WTC11 (cell line): ENCODE measurements at regions not wholly inside any gene's neighbourhood (a gene's known extent, or its start where the extent isn't known, plus 50 kb on each side); places are given as distances from the start of the nearest gene placed in this dataset.

ENCODE experiments used
- ATAC-seq: fragments of 200-7000 bp; cut with Tn5 transposase; 2 replicates; pipeline ENCODE4 v1.10.0; 2021; ENCODE audit warnings: mild to moderate bottlenecking, moderate library complexity
- CTCF ChIA-PET: fragments of 300-600 bp; sonication (Branson Sonifier 250); formaldehyde crosslinking; loops from one replicate; lab custom pipeline; 2021; ENCODE audit warnings: antibody characterized with exemption; lab: Charles Lee
- POLR2A ChIA-PET: fragments of 350-600 bp; sonication (Branson Sonifier 250); formaldehyde crosslinking; loops from one replicate; lab custom pipeline; 2021; ENCODE audit warnings: antibody characterized with exemption; lab: Charles Lee
- DNase-seq: peaks from one replicate; pipeline ENCODE4 v3.0.0; 2021; ENCODE audit warnings: low spot score
- H3K27ac Mint-ChIP-seq: 2 replicates; pipeline ENCODE4 v1.8.0; 2021; ENCODE audit warnings: mixed read lengths
- H3K27me3 Mint-ChIP-seq: 2 replicates; pipeline ENCODE4 v1.8.0; 2021; ENCODE audit warnings: low read depth, mild to moderate bottlenecking, moderate library complexity, mixed read lengths
- H3K36me3 Mint-ChIP-seq: 2 replicates; pipeline ENCODE4 v1.8.0; 2021; ENCODE audit warnings: mixed read lengths
- H3K4me1 Mint-ChIP-seq: 2 replicates; pipeline ENCODE4 v1.8.0; 2022; ENCODE audit warnings: mixed read lengths
- H3K4me3 Mint-ChIP-seq: 2 replicates; pipeline ENCODE4 v1.8.0; 2021; ENCODE audit warnings: mild to moderate bottlenecking, moderate library complexity, mixed read lengths
- H3K9me3 Mint-ChIP-seq: 2 replicates; pipeline ENCODE4 v1.8.0; 2021; ENCODE audit warnings: mixed read lengths
- AR ChIP-seq: fragments of 250-450 bp; sonication (Bioruptor Pico); IDR thresholded peaks from 2 replicates; pipeline ENCODE4 v1.9.0; 2021; ENCODE audit warnings: mild to moderate bottlenecking
- ARID4B ChIP-seq: sonication (generic); formaldehyde crosslinking; IDR thresholded peaks from 2 replicates; pipeline ENCODE4 v1.8.0; 2023; ENCODE audit warnings: missing genetic modification reagents, mild to moderate bottlenecking, borderline replicate concordance
- CREB1 ChIP-seq: sonication (generic); formaldehyde crosslinking; IDR thresholded peaks from 2 replicates; pipeline ENCODE4 v1.8.0; 2023; ENCODE audit warnings: mild to moderate bottlenecking, missing genetic modification reagents
- E2F4 ChIP-seq: sonication (generic); formaldehyde crosslinking; IDR thresholded peaks from 2 replicates; pipeline ENCODE4 v1.8.1; 2022; ENCODE audit warnings: low read depth, mild to moderate bottlenecking, moderate library complexity, missing genetic modification reagents, borderline replicate concordance
- E2F5 ChIP-seq: sonication (generic); formaldehyde crosslinking; IDR thresholded peaks from 2 replicates; pipeline ENCODE4 v1.8.1; 2022; ENCODE audit warnings: mild to moderate bottlenecking, moderate library complexity, missing genetic modification reagents
- ERG ChIP-seq: fragments of 250-450 bp; sonication (Bioruptor Pico); IDR thresholded peaks from 2 replicates; pipeline ENCODE4 v1.8.0; 2021; ENCODE audit warnings: mild to moderate bottlenecking
- IRF2 ChIP-seq: sonication (generic); formaldehyde crosslinking; IDR thresholded peaks from 2 replicates; pipeline ENCODE4 v1.8.0; 2022; ENCODE audit warnings: low read depth, missing genetic modification reagents, borderline replicate concordance
- JAZF1 ChIP-seq: fragments of 250-450 bp; sonication (Bioruptor Pico); IDR thresholded peaks from 2 replicates; pipeline ENCODE4 v1.9.0; 2021; ENCODE audit warnings: moderate library complexity, mild to moderate bottlenecking, inconsistent platforms
- JUN ChIP-seq: sonication (generic); formaldehyde crosslinking; IDR thresholded peaks from 2 replicates; pipeline ENCODE4 v1.8.0; 2023; ENCODE audit warnings: mild to moderate bottlenecking, missing genetic modification reagents
- KAT7 ChIP-seq: sonication (generic); formaldehyde crosslinking; IDR thresholded peaks from 2 replicates; pipeline ENCODE4 v1.8.1; 2023; ENCODE audit warnings: missing genetic modification reagents, mild to moderate bottlenecking, borderline replicate concordance
- MAX ChIP-seq: sonication (generic); formaldehyde crosslinking; IDR thresholded peaks from 2 replicates; pipeline ENCODE4 v1.8.0; 2022; ENCODE audit warnings: mild to moderate bottlenecking, missing genetic modification reagents
- MXD4 ChIP-seq: fragments of 250-450 bp; sonication (Bioruptor Pico); IDR thresholded peaks from 2 replicates; pipeline ENCODE4 v1.8.0; 2021; ENCODE audit warnings: mild to moderate bottlenecking, moderate library complexity, borderline replicate concordance
- NFE2L1 ChIP-seq: sonication (generic); formaldehyde crosslinking; IDR thresholded peaks from 2 replicates; pipeline ENCODE4 v1.8.1; 2023; ENCODE audit warnings: missing genetic modification reagents
- NR1H2 ChIP-seq: sonication (generic); formaldehyde crosslinking; IDR thresholded peaks from 2 replicates; pipeline ENCODE4 v1.9.0; 2021; ENCODE audit warnings: mild to moderate bottlenecking, moderate library complexity, missing genetic modification reagents
- RELA ChIP-seq: sonication (generic); formaldehyde crosslinking; IDR thresholded peaks from 2 replicates; pipeline ENCODE4 v1.8.1; 2022; ENCODE audit warnings: missing genetic modification reagents, mild to moderate bottlenecking, borderline replicate concordance
- SP1 ChIP-seq: sonication (generic); formaldehyde crosslinking; conservative IDR thresholded peaks from 2 replicates; pipeline ENCODE4 v1.8.1; 2022; ENCODE audit warnings: missing genetic modification reagents
- TCF7 ChIP-seq: sonication (generic); formaldehyde crosslinking; IDR thresholded peaks from 2 replicates; pipeline ENCODE4 v1.8.0; 2022; ENCODE audit warnings: mild to moderate bottlenecking, low read depth, missing genetic modification reagents, moderate library complexity
- TEAD4 ChIP-seq: sonication (generic); formaldehyde crosslinking; IDR thresholded peaks from 2 replicates; pipeline ENCODE4 v1.8.0; 2022; ENCODE audit warnings: mild to moderate bottlenecking, missing genetic modification reagents
- ZMAT4 ChIP-seq: fragments of 250-450 bp; sonication (Bioruptor Pico); IDR thresholded peaks from 2 replicates; pipeline ENCODE4 v1.9.0; 2021; ENCODE audit warnings: mild to moderate bottlenecking

GRCh38 chr14:49424436-49425331 is 161.5 kb downstream of the RPS29 start:
- CTCF ChIA-PET = interaction anchor here (0.5 to 3.3 kb wide), 3 partner anchors 37 to 349 kb away, joined by 3 to 13 read pairs (median 3); no protein-coding TSS in a partner anchor
- Mint-ChIP-seq H3K9me3 (no peaks in the 10 kb centered on the region), H3K4me1 (peaks cover 9% of the 10 kb centered on the region), H3K27me3 (no peaks in the 10 kb centered on the region), H3K36me3 (no peaks in the 10 kb centered on the region), H3K4me3 (no peak overlapping the region), H3K27ac (no peak overlapping the region)
- TF ChIP-seq ERG (no peak), IRF2 (CRISPR knock-in tag) (no peak), MXD4 (no peak), RELA (no peak), NFE2L1 (no peak), TCF7 (no peak), NR1H2 (no peak), TEAD4 (CRISPR knock-in tag) (no peak), E2F4 (CRISPR knock-in tag) (no peak), KAT7 (CRISPR knock-in tag) (no peak), JAZF1 (CRISPR knock-in tag) (no peak), E2F5 (CRISPR knock-in tag) (no peak), SP1 (CRISPR knock-in tag) (no peak), MAX (CRISPR knock-in tag) (no peak), CREB1 (CRISPR knock-in tag) (no peak), AR (CRISPR knock-in tag) (no peak), ARID4B (CRISPR knock-in tag) (no peak), JUN (CRISPR knock-in tag) (no peak), ZMAT4 (no peak)
- DNase-seq (no peak), ATAC-seq (no peak)
- POLR2A ChIA-PET = no interaction called here
